HG03442 (cell line): ENCODE measurements at regions not wholly inside any gene's neighbourhood (a gene's known extent, or its start where the extent isn't known, plus 50 kb on each side); places are given as distances from the start of the nearest gene placed in this dataset.
"Not testable (repeated sequence)": the region's sequence is repeated elsewhere in the genome, so short reads cannot be mapped to it uniquely, and the experiment has no call there.

Experiments used
- ATAC-seq: cut with Tn5 transposase; IDR thresholded peaks from one replicate; pipeline ENCODE4 v1.9.1; 2021; ENCODE audit warnings: mild to moderate bottlenecking, moderate library complexity; ENCODE audit not compliant: unreplicated experiment

- no peak for ATAC-seq
Measured at GRCh38 chr16:85445779-85446222, 167.3 kb upstream of the GSE1 start.

GRCh38 chr16:85446951-85447692 lies 166.0 kb upstream of the GSE1 start:
- peak; percentile 43 for ATAC-seq

- ATAC-seq = no peak
Measured at GRCh38 chr16:85447693-85448313, 165.3 kb upstream of the GSE1 start.

DNA sequence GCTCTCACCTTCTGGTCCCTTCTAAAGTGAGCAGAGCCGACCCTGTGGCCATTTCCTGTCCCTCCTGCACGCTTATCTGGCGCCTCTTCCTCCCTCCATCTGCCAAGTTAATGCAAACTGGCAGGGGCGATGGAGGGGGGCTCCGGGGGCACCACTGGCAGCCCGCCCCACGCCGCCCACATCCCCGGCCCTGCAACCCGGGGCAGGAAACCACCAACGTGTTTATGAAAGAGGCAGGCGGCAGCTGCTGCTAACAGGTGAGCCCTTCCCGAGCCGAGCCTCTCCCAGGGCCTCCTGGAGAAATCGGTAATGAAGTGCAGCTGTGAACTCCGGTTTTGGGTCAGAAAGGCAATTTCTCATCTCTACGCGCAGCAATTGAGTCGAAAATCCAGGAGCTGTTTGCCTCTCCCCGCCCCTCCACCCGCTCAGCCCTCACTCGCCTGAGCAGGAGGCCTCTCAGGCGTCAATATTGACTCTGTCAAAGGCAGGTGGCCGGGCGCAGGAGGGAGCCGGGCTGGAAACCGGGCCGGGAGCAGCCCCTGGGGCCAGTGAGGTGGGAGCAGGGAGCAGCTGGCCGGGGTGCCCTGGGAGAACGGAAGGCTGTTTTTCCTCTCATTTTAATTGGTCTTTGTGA lies 164.4 kb upstream of the GSE1 start:
- no peak for ATAC-seq

GRCh38 chr16:85449191-85449884 lies 163.8 kb upstream of the GSE1 start:
- ATAC-seq = no peak

GRCh38 chr16:85449885-85450245 lies 163.3 kb upstream of the GSE1 start:
- no peak for ATAC-seq

- not testable (repeated sequence) for ATAC-seq
Measured at GRCh38 chr16:85451142-85451541, 162.0 kb upstream of the GSE1 start.

- ATAC-seq = no peak
Measured at GRCh38 chr16:85451641-85452363, 161.3 kb upstream of the GSE1 start.

DNA sequence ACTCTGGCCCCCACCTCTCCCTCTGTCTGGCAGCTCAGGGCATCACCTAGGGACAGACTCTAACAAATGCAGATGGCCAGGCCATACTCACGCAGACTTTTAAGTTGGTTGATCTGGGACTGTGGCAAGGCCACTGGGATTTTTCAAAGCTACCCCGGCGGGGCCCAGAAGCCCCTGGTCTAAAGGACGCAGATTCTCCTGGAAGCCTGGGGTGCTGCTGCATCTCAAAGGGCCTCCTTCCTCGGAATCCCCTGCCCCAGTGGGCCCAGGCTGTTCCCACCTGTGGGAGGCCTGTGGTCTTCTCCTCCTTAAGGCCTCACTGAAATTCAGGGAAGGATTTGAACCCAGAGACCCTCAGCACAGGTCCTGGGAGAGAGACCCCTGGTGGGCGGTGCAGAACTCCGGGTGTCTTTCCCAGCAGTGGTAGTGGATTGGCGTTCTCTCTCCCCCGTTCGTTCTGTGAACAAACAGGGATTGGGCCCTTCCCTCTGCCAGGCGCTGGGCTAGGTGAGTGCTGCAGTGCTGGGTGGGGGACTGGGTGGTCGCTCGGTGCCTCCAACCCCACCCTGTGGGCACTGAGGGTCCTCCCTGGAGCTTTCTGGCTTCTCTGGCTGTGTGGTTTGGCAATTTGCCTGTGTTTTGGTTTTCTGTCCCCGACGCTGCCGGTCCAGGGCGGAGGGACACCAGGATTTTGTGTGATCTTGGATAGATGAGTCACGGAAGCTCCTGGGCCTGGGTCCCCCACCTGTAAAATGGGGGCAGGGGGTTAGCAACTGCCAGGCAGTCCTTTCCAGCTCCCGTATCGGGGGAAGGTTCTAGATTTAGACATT lies 160.5 kb upstream of the GSE1 start:
- no peak for ATAC-seq

DNA sequence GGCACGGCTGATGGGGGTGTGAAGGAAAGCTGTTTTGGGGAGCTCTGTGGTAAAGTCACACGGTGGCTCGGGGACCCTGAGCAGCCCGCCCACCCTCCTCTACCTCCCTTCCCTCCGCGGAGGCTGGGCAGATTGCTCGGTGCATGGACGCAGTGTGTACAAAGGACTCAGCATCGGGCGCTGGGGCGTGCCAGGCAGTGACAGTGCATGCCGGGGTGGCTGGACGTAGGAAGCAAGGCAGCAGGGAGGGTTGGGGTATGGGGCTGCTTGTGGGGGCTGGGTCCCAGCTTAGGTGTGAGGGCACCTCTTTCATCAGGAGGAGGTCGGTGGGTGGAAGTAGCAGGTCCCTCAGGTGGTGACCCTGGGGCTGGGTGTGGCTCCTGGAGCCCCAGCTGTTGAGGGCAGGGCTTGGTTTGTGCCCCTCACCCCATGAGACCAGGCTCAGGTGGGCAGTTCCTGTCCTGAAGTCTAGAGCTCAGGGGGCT lies 159.9 kb upstream of the GSE1 start:
- ATAC-seq = no peak

- no peak for ATAC-seq
Measured at GRCh38 chr16:85453703-85454102, 159.4 kb upstream of the GSE1 start.

DNA sequence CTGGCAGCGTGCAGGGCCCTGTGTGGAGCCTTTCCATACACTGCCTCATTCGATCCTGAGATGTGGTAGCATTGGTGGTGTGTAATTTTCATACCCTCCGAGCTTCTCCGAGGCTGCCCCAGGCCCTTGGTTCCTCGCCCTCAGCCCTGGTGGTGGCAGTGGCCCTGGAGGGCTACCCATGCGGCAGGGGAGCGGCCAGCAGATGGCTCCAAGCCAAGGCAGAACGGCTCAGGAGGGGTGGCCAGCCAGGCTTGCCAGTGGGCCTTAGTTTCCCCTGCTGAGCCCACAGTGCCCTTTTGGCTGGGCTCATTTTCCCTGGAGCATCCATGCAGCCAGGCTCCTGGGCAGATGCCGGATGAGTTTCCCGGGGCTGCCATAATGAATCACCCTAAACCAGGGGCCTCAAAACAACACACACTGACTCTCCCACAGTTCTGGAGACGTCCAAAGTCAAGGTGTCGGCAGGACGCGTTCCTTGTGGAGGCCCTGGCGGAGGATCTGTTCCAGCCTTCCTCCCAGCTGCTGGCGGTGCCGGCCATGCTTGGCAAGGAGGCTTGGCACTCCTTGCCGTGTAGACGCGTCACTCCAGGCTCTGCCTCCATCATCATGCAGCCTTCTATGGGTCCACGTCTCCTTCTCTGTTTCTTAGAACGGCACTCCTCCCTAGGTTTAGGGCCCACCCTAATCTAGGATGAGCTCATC lies 158.8 kb upstream of the GSE1 start:
- no peak for ATAC-seq

- ATAC-seq = no peak
Measured at GRCh38 chr16:85455534-85455933, 157.6 kb upstream of the GSE1 start.

- ATAC-seq = no peak
Measured at GRCh38 chr16:85457366-85457765, 155.8 kb upstream of the GSE1 start.

- ATAC-seq = no peak
Measured at GRCh38 chr16:85458968-85459367, 154.2 kb upstream of the GSE1 start.

- ATAC-seq = no peak
Measured at GRCh38 chr16:85459529-85460251, 153.4 kb upstream of the GSE1 start.

DNA sequence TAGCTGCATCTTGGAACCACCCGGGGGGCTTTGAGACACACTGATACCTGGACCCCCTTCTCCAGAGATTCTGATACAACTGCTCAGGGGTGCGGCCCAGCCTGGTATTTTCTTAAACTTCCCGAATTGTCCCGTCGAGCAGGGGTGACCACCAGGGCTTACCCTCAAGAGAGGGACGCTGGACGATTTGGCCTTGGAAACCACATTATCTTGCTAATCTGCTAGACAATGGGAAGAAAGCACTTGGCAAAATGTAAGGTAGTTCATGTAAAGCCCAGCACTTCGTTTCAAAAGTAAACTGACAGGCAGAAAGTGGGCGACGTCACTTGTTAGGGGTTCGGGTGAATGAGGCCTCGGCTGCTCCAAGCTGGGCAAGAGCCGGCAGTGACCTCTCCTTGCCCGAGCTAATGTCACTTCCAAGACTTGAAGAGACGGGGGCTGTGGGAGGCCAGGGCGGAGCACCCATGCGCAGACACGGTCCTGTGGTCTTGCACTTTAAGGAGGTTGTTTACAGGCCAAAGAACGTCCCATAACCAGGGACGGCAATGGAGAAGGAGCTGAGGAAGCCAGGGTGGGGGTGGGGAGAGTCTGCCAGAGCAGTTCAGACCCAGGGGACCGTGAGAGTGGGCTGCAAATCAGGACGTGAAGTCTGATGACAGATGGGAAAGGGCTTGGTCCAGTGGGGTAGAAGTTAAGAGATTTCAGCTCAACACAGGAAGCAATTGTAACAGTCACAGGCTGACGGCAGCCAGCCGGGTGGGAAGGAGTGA lies 152.7 kb upstream of the GSE1 start:
- no peak for ATAC-seq
